GM12878 (cell line): ENCODE measurements at regions not wholly inside any gene's neighbourhood (a gene's known extent, or its start where the extent isn't known, plus 50 kb on each side); places are given as distances from the start of the nearest gene placed in this dataset.

Experiments
- ATAC-seq: fragments of 200-7000 bp; cut with Tn5 transposase; 3 replicates; pipeline ENCODE4 v1.9.1; 2020; ENCODE audit warnings: mild to moderate bottlenecking, moderate library complexity
- BruUV-seq: library from RNA; stranded (reverse); fragments of 400-500 nt; replicated peaks from 2 replicates; lab custom pipeline; 2021; lab: Mats Ljungman, UMichigan
- CTCF ChIA-PET: fragments of 300-600 bp; sonication (Branson Sonifier 250); formaldehyde crosslinking; extraction: SDS; loops from one replicate; lab custom pipeline; 2021; ENCODE audit warnings: inconsistent platforms; lab: Yijun Ruan, JAX
- POLR2A ChIA-PET: fragments of 350-600 bp; formaldehyde crosslinking; extraction: SDS; loops from one replicate; lab custom pipeline; 2021; ENCODE audit warnings: inconsistent platforms; lab: Charles Lee
- RAD21 ChIA-PET: fragments of 300-600 bp; sonication (Branson Sonifier 250); formaldehyde crosslinking; loops from one replicate; lab custom pipeline; 2023; ENCODE audit warnings: antibody characterized with exemption; ENCODE audit not compliant: unreplicated experiment; lab: Charles Lee
- SMC1A ChIA-PET: fragments of 300-600 bp; sonication (Branson Sonifier 250); formaldehyde crosslinking; loops from one replicate; lab custom pipeline; 2023; ENCODE audit not compliant: unreplicated experiment, uncharacterized antibody; lab: Charles Lee
- DNase-seq: peaks from one replicate; pipeline ENCODE4 v3.0.0-alpha.2; 2011; ENCODE audit warnings: low read depth, low spot score
- FAIRE-seq: peaks from 3 replicates; lab custom pipeline; 2011; peaks lifted over from hg19 to GRCh38; lab: Jason Lieb, UNC
- H2AFZ ChIP-seq: 2 replicates; pipeline ENCODE4 v1.6.0; 2011; ENCODE audit warnings: low read depth, low read length, control low read depth; ENCODE audit not compliant: control insufficient read depth
- H3K27ac ChIP-seq: 2 replicates; pipeline ENCODE4 v1.5.1; 2011; ENCODE audit warnings: control low read depth; ENCODE audit not compliant: control insufficient read depth, insufficient read depth
- H3K27me3 ChIP-seq, 2 experiments: replicated peaks in 1 of 2; 2 replicates each; pipeline versions ENCODE4 v1.6.0 to v1.6.1; 2011; ENCODE audit warnings: low read length in 1 of 2; ENCODE audit not compliant: control insufficient read depth in 2 of 2, insufficient read depth in 2 of 2
- H3K36me3 ChIP-seq, 2 experiments: 2 replicates each; pipeline ENCODE4 v1.5.1; 2011; ENCODE audit warnings: low read length in 1 of 2; ENCODE audit not compliant: control insufficient read depth in 2 of 2, insufficient read depth in 2 of 2
- H3K4me1 ChIP-seq: 2 replicates; pipeline ENCODE4 v1.6.1; 2011; ENCODE audit warnings: mild to moderate bottlenecking, low read length, moderate library complexity, mixed read lengths; ENCODE audit not compliant: control insufficient read depth, insufficient read depth
- H3K4me2 ChIP-seq: 2 replicates; pipeline ENCODE4 v1.6.0; 2011; ENCODE audit warnings: control low read depth; ENCODE audit not compliant: control insufficient read depth, insufficient read depth
- H3K4me3 ChIP-seq: fragments of 200-600 bp; sonication (generic); 2 replicates; pipeline ENCODE4 v1.5.1; 2016
- H3K79me2 ChIP-seq: 2 replicates; pipeline ENCODE4 v1.6.0; 2011; ENCODE audit warnings: low read length; ENCODE audit not compliant: control insufficient read depth, insufficient read depth
- H3K9ac ChIP-seq: 2 replicates; pipeline ENCODE4 v1.8.0; 2011; ENCODE audit warnings: low read length, control low read depth, mixed read lengths; ENCODE audit not compliant: control insufficient read depth, insufficient read depth
- H3K9me3 ChIP-seq: replicated peaks from 3 replicates; pipeline ENCODE4 v1.5.1; 2011; ENCODE audit warnings: mild to moderate bottlenecking, low read length; ENCODE audit not compliant: control insufficient read depth, insufficient read depth
- H4K20me1 ChIP-seq: 2 replicates; pipeline ENCODE4 v1.6.0; 2011; ENCODE audit not compliant: control insufficient read depth, insufficient read depth
- IKZF2 ChIP-seq, 2 experiments: fragments of 450-650 bp; IDR thresholded peaks; 2 replicates each; pipeline ENCODE4 v1.6.1; 2017; ENCODE audit warnings: mild to moderate bottlenecking in 2 of 2, moderate library complexity in 2 of 2
- RUNX3 ChIP-seq: IDR thresholded peaks from 2 replicates; pipeline ENCODE4 v1.6.1; 2012; ENCODE audit warnings: low read length, inconsistent platforms
- SMAD1 ChIP-seq: fragments of 450-650 bp; IDR thresholded peaks from 2 replicates; pipeline ENCODE4 v1.6.1; 2018; ENCODE audit warnings: mild to moderate bottlenecking, low read depth; ENCODE audit not compliant: partially characterized antibody
- ZNF207 ChIP-seq: fragments of 450-650 bp; IDR thresholded peaks from 2 replicates; pipeline ENCODE4 v1.6.1; 2014; ENCODE audit warnings: antibody characterized with exemption, mild to moderate bottlenecking, borderline replicate concordance
- WGBS: methylation state at CpG from one replicate; pipeline ENCODE4 v1.1.6; 2016; ENCODE audit warnings: low lambda C conversion rate; ENCODE audit not compliant: insufficient replicate concordance, insufficient coverage; ENCODE audit errors: missing lambda C conversion rate; 5-methylcytosine and 5-hydroxymethylcytosine counted together
- in situ Hi-C: fragments of 300-500 bp; cut with MboI; formaldehyde crosslinking; loops from 9 replicates; pipeline ENCODE4 v1.14.3; 2018; ENCODE audit warnings: mixed read lengths
- intact Hi-C: fragments of 100-400 bp; cut with micrococcal nuclease; formaldehyde crosslinking; loops from one replicate; pipeline ENCODE4 v1.14.2; 2022; ENCODE audit not compliant: unreplicated experiment
- TF ChIP-seq, protein P1 (sequence below): fragments of 450-650 bp; IDR thresholded peaks from 2 replicates; pipeline ENCODE4 v1.6.1; 2018; ENCODE audit warnings: borderline replicate concordance, mild to moderate bottlenecking; ENCODE audit not compliant: partially characterized antibody
- TF ChIP-seq, protein P2 (sequence below): IDR thresholded peaks from 2 replicates; pipeline ENCODE4 v1.6.1; 2012; ENCODE audit warnings: improper control_type of control experiment, low read depth, low read length; ENCODE audit not compliant: insufficient replicate concordance

DNA sequence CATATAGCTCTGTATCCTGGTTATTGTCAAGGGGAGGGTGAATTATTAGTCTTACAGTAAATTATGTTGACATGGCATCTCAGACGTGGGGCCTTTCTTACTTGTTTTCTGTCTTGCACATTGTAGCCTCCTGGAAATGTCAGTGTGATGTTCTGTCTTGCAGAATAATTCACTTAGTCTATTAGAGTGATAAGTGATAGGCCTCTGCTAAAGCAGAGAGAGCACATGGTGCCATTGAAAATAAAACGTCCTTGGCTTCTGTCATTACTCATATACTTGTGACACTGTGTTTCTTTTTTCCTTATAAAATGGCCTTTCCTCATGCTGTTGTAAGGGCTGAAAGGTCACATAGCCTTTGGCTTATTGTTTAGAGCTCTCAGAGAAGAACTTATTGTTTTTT is 531.0 kb downstream of the EPM2A start:
- TF ChIP-seq, protein P1, sequence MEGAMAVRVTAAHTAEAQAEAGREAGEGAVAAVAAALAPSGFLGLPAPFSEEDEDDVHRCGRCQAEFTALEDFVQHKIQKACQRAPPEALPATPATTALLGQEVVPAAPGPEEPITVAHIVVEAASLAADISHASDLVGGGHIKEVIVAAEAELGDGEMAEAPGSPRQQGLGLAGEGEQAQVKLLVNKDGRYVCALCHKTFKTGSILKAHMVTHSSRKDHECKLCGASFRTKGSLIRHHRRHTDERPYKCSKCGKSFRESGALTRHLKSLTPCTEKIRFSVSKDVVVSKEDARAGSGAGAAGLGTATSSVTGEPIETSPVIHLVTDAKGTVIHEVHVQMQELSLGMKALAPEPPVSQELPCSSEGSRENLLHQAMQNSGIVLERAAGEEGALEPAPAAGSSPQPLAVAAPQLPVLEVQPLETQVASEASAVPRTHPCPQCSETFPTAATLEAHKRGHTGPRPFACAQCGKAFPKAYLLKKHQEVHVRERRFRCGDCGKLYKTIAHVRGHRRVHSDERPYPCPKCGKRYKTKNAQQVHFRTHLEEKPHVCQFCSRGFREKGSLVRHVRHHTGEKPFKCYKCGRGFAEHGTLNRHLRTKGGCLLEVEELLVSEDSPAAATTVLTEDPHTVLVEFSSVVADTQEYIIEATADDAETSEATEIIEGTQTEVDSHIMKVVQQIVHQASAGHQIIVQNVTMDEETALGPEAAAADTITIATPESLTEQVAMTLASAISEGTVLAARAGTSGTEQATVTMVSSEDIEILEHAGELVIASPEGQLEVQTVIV, result no peak
- TF ChIP-seq, protein P2, sequence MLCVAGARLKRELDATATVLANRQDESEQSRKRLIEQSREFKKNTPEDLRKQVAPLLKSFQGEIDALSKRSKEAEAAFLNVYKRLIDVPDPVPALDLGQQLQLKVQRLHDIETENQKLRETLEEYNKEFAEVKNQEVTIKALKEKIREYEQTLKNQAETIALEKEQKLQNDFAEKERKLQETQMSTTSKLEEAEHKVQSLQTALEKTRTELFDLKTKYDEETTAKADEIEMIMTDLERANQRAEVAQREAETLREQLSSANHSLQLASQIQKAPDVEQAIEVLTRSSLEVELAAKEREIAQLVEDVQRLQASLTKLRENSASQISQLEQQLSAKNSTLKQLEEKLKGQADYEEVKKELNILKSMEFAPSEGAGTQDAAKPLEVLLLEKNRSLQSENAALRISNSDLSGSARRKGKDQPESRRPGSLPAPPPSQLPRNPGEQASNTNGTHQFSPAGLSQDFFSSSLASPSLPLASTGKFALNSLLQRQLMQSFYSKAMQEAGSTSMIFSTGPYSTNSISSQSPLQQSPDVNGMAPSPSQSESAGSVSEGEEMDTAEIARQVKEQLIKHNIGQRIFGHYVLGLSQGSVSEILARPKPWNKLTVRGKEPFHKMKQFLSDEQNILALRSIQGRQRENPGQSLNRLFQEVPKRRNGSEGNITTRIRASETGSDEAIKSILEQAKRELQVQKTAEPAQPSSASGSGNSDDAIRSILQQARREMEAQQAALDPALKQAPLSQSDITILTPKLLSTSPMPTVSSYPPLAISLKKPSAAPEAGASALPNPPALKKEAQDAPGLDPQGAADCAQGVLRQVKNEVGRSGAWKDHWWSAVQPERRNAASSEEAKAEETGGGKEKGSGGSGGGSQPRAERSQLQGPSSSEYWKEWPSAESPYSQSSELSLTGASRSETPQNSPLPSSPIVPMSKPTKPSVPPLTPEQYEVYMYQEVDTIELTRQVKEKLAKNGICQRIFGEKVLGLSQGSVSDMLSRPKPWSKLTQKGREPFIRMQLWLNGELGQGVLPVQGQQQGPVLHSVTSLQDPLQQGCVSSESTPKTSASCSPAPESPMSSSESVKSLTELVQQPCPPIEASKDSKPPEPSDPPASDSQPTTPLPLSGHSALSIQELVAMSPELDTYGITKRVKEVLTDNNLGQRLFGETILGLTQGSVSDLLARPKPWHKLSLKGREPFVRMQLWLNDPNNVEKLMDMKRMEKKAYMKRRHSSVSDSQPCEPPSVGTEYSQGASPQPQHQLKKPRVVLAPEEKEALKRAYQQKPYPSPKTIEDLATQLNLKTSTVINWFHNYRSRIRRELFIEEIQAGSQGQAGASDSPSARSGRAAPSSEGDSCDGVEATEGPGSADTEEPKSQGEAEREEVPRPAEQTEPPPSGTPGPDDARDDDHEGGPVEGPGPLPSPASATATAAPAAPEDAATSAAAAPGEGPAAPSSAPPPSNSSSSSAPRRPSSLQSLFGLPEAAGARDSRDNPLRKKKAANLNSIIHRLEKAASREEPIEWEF, result no peak
- TF ChIP-seq SMAD1 (no peak), RUNX3 (no peak), ZNF207 (no peak), IKZF2 (IDR thresholded peaks at IDR 0.05) (no peak)
- Histone ChIP-seq H3K27ac (no peak overlapping the region), H3K4me1 (no peaks in the 10 kb centered on the region), H3K79me2 (no peaks in the 10 kb centered on the region), H2AFZ (no peak overlapping the region), H3K27me3 (no peaks in the 10 kb centered on the region), H3K36me3 (no peaks in the 10 kb centered on the region), H3K9ac (no peak overlapping the region), H3K4me3 (no peak overlapping the region), H4K20me1 (no peaks in the 10 kb centered on the region), H3K4me2 (no peak overlapping the region), H3K9me3 (no peaks in the 10 kb centered on the region)
- no TSS peak for BruUV-seq
- in situ Hi-C loops, result no loop called here
- RAD21 ChIA-PET, result no interaction called here
- no peak for ATAC-seq
- POLR2A ChIA-PET, result no interaction called here
- intact Hi-C loops, result no loop called here
- 4% methylated on average over 2 of the region's 2 CpGs for WGBS
- no peak for DNase-seq
- CTCF ChIA-PET, result no interaction called here
- no peak for FAIRE-seq
- SMC1A ChIA-PET, result no interaction called here
